Upper lobe of right lung (tissue), 1 donor: ENCODE measurements at regions not wholly inside any gene's neighbourhood (a gene's known extent, or its start where the extent isn't known, plus 50 kb on each side); places are given as distances from the start of the nearest gene placed in this dataset.

Experiments
- ATAC-seq: fragments of 200-7000 bp; cut with Tn5 transposase; one replicate; pipeline ENCODE4 v1.9.1; 2020; ENCODE audit warnings: mild to moderate bottlenecking, moderate library complexity
- DNase-seq: peaks from one replicate; pipeline ENCODE4 v3.0.0-alpha.2; 2020
- H3K27ac ChIP-seq: fragments of 200-600 bp; one replicate; pipeline ENCODE4 v1.8.0; 2022
- H3K27me3 ChIP-seq: fragments of 200-600 bp; one replicate; pipeline ENCODE4 v1.8.0; 2022; ENCODE audit warnings: mild to moderate bottlenecking
- H3K36me3 ChIP-seq: fragments of 200-600 bp; one replicate; pipeline ENCODE4 v1.8.0; 2022
- H3K4me1 ChIP-seq: fragments of 200-600 bp; one replicate; pipeline ENCODE4 v1.8.0; 2022
- H3K4me3 ChIP-seq: fragments of 200-600 bp; one replicate; pipeline ENCODE4 v1.8.0; 2022; ENCODE audit warnings: mild to moderate bottlenecking
- H3K9me3 ChIP-seq: fragments of 200-600 bp; one replicate; pipeline ENCODE4 v1.8.0; 2022
- CTCF ChIP-seq: fragments of 200-600 bp; IDR thresholded peaks from one replicate; pipeline ENCODE4 v1.8.0; 2022; ENCODE audit warnings: antibody characterized with exemption
- intact Hi-C: fragments of 100-400 bp; cut with DNase I; formaldehyde crosslinking; loops from one replicate; pipeline ENCODE4 v1.11.0; 2022
- donor health status: DM: no; HTN: yes; CAD: no; lungs with severe emphysema.

DNA sequence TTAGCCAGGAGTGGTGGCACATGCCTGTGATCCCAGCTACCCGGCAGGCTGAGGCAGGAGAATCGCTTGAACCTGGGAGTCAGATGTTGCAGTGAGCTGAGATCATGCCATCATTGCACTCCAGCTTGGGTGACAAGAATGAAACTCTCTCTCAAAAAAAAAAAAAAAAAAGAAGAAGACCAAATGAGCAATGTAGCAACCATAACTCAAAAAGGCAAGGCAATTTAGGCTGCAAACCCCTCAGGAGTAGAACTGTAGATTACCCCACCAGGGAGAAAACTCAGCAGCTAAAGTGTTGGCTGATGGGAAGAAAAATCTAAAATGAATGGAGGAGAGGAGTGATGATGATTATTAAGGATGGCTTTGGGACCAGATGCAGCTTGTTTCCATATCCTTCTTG, 256.7 kb upstream of the UBASH3B start:
- Histone ChIP-seq H3K27me3 (no peaks in the 10 kb centered on the region), H3K4me1 (no peaks in the 10 kb centered on the region), H3K36me3 (no peaks in the 10 kb centered on the region), H3K4me3 (no peak overlapping the region), H3K9me3 (no peaks in the 10 kb centered on the region), H3K27ac (no peak overlapping the region)
- DNase-seq (no peak), ATAC-seq (no peak)
- intact Hi-C loops = no loop called here
- no peak for TF ChIP-seq CTCF

- Histone ChIP-seq H3K36me3 (no peaks in the 10 kb centered on the region), H3K4me3 (no peak overlapping the region), H3K9me3 (no peaks in the 10 kb centered on the region), H3K4me1 (no peaks in the 10 kb centered on the region), H3K27me3 (no peaks in the 10 kb centered on the region), H3K27ac (no peak overlapping the region)
- intact Hi-C loops = no loop called here
- DNase-seq = no peak
- no peak for ATAC-seq
- TF ChIP-seq CTCF = no peak
These were observed 257.4 kb upstream of the UBASH3B start for GRCh38 chr11:122398167-122398566.

DNA sequence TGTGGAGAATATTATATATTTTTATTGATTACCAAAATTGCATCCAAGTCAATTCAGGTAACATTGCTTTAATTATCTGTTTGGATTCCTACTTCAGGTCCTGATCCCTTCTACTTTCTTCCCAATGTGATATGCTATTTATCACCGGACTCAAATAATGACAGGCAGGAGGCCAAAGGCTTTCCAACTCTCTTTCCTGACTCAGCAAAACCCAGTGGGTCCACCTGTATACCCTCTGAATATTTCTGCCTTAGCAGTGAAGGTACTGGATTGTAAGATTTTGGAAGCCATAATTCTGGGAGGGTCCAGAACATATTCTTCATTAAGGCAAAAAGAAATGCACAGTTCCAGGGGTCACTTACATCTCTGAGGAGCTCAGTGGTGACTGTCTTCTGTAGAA, 260.2 kb upstream of the UBASH3B start:
- H3K27ac ChIP-seq = no peak overlapping the region
- intact Hi-C loops = no loop called here
- DNase-seq (no peak), ATAC-seq (no peak)
- H3K36me3 ChIP-seq = no peaks in the 10 kb centered on the region
- no peak for TF ChIP-seq CTCF
- H3K9me3 ChIP-seq = no peaks in the 10 kb centered on the region
- H3K4me1 ChIP-seq = no peaks in the 10 kb centered on the region
- H3K27me3 ChIP-seq = no peaks in the 10 kb centered on the region
- no peak overlapping the region for H3K4me3 ChIP-seq

DNA sequence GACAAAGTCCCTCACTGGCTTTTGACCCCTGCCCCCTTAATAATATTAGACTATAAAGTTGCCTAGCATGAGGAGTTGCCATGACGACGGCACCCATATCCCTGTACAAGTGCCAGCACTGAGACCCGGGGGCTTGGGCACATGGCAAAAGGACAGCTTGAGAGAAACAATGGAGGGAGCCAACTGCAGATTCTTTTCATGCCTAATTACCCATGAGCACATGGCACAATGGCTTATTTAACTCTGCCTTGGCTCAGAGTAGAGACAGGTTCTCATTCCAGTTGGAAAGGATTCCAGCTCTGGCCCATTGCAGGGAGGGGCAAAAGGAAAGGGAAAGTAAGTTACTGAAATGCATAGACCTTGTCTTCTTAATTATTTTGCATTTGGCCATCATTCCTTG, 261.2 kb upstream of the UBASH3B start:
- H3K4me3 ChIP-seq = no peak overlapping the region
- no peaks in the 10 kb centered on the region for H3K36me3 ChIP-seq
- TF ChIP-seq CTCF = no peak
- H3K9me3 ChIP-seq = no peaks in the 10 kb centered on the region
- no peaks in the 10 kb centered on the region for H3K4me1 ChIP-seq
- ATAC-seq (no peak), DNase-seq (no peak)
- H3K27ac ChIP-seq = no peak overlapping the region
- H3K27me3 ChIP-seq = no peaks in the 10 kb centered on the region
- intact Hi-C loops = no loop called here

DNA sequence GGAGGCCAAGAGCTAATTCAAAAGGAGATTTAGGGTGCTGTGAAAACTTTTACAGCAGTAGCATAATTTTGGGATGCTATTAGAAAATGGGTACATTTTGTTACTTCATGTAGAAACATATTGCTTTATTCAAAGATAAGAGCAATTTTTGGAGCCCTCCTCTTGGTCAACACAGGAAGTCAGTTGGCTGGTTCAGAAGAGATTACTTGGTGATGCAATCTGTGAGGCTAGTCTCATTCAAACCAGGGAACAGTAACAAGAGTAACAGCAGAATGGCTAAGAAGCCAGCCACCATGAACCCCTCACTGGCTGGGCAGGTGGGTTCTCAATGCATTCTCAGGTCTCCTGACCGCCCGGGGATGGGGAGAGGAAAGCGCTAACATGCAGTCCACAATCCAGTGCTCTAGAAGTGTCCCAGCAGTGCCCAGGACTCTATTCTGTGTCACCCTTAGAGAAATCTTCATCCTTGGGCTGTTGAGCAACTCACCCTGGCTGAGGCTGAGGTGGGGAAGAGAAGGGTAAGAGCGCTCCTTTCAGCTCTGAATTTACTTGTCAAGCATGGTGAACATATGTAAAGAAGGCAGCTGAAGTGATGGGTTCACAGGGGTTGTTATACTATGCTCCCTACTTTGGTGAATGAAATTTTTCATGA, 262.2 kb upstream of the UBASH3B start:
- no peak for TF ChIP-seq CTCF
- H3K27ac ChIP-seq = no peak overlapping the region
- no peaks in the 10 kb centered on the region for H3K27me3 ChIP-seq
- H3K4me1 ChIP-seq = no peaks in the 10 kb centered on the region
- ATAC-seq (no peak), DNase-seq (no peak)
- no peak overlapping the region for H3K4me3 ChIP-seq
- no peaks in the 10 kb centered on the region for H3K9me3 ChIP-seq
- no peaks in the 10 kb centered on the region for H3K36me3 ChIP-seq
- intact Hi-C loops = no loop called here

GRCh38 chr11:122392508-122392907, 263.0 kb upstream of the UBASH3B start:
- Histone ChIP-seq H3K36me3 (no peaks in the 10 kb centered on the region), H3K27ac (no peak overlapping the region), H3K27me3 (no peaks in the 10 kb centered on the region), H3K4me3 (no peak overlapping the region), H3K4me1 (no peaks in the 10 kb centered on the region), H3K9me3 (no peaks in the 10 kb centered on the region)
- no peak for DNase-seq
- intact Hi-C loops = no loop called here
- ATAC-seq = no peak
- no peak for TF ChIP-seq CTCF
